Natural killer cell treated with Interleukin-12 subunit alpha and Interleukin-12 subunit beta and Interleukin-15 and Interleukin-18, amount 100 ng/mL, for 72 hours (primary cell): ENCODE measurements at regions not wholly inside any gene's neighbourhood (a gene's known extent, or its start where the extent isn't known, plus 50 kb on each side); places are given as distances from the start of the nearest gene placed in this dataset.
"Not testable (repeated sequence)": the region's sequence is repeated elsewhere in the genome, so short reads cannot be mapped to it uniquely, and the experiment has no call there.

Source experiments
- ATAC-seq, 2 donors: fragments of 150-1000 bp; cut with Tn5 transposase in 1 of 2; sonication (Bioruptor Pico), chemical (Tn5 transposase) in 1 of 2; 2 replicates each; pipeline ENCODE4 v1.10.0; 2021
- DNase-seq: peaks from one replicate; pipeline ENCODE4 v3.0.0; 2022; ENCODE audit warnings: low spot score
- H3K27ac Mint-ChIP-seq, 2 donors: 1 replicate in 1 of 2; 2 replicates in 1 of 2; pipeline ENCODE4 v1.8.0; 2022; ENCODE audit warnings: mixed read lengths in 2 of 2, mild to moderate bottlenecking in 1 of 2, moderate library complexity in 1 of 2
- H3K27me3 Mint-ChIP-seq, 2 donors: 1 replicate in 1 of 2; 2 replicates in 1 of 2; pipeline ENCODE4 v1.8.0; 2022; ENCODE audit warnings: mixed read lengths in 2 of 2
- H3K36me3 Mint-ChIP-seq: one replicate; pipeline ENCODE4 v1.8.0; 2022; ENCODE audit warnings: mixed read lengths
- H3K4me1 Mint-ChIP-seq, 2 donors: 1 replicate in 1 of 2; 2 replicates in 1 of 2; pipeline ENCODE4 v1.8.0; 2022; ENCODE audit warnings: low read depth in 2 of 2, mixed read lengths in 2 of 2, mild to moderate bottlenecking in 1 of 2
- H3K4me3 Mint-ChIP-seq: one replicate; pipeline ENCODE4 v1.8.0; 2022; ENCODE audit warnings: mixed read lengths
- H3K9me3 Mint-ChIP-seq: 2 replicates; pipeline ENCODE4 v1.8.0; 2022; ENCODE audit warnings: mixed read lengths

DNA sequence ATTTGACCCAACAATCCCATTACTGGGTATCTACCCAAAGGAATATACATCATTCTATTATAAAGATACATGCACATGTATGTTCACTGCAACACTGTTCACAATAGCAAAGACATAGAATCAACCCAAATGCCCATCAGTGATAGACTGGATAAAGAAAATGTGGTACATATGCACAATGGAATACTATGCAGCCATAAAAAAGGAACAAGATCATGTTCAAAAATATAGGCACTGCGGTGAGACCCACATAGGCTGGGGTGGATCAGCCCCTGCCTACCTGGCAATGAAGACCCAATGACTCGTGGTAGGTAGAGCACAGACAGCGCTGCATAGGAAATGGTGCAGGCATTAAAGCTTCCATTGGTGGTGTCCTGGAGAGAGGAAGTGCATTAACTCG, 88.6 kb upstream of the NFIL3 start:
- H3K9me3 Mint-ChIP-seq, H3K27ac Mint-ChIP-seq, DNase-seq, H3K36me3 Mint-ChIP-seq, H3K4me3 Mint-ChIP-seq, ATAC-seq: not testable (repeated sequence)
- H3K27me3 Mint-ChIP-seq, result peaks cover 9 to 11% of the 10 kb centered on the region in 2 donors
- H3K4me1 Mint-ChIP-seq, result peaks cover 0 to 12% of the 10 kb centered on the region in 2 donors

GRCh38 chr9:91503673-91504081, 80.0 kb upstream of the NFIL3 start:
- Mint-ChIP-seq H3K27ac (no peak overlapping the region), H3K27me3 (peaks cover 0 to 10% of the 10 kb centered on the region in 2 donors), H3K4me3 (no peak overlapping the region), H3K4me1 (peaks cover 4 to 6% of the 10 kb centered on the region in 2 donors), H3K36me3 (no peaks in the 10 kb centered on the region), H3K9me3 (no peaks in the 10 kb centered on the region)
- peak in 1 of 2 donors; percentile 44 for ATAC-seq
- no peak for DNase-seq

GRCh38 chr9:91502913-91503672, 79.5 kb upstream of the NFIL3 start:
- no peaks in the 10 kb centered on the region for H3K9me3 Mint-ChIP-seq
- no peak overlapping the region for H3K4me3 Mint-ChIP-seq
- H3K27ac Mint-ChIP-seq, result no peak overlapping the region
- ATAC-seq, result no peak
- H3K27me3 Mint-ChIP-seq, result peaks cover 0 to 10% of the 10 kb centered on the region in 2 donors
- peaks cover 4 to 6% of the 10 kb centered on the region in 2 donors for H3K4me1 Mint-ChIP-seq
- DNase-seq, result no peak
- no peaks in the 10 kb centered on the region for H3K36me3 Mint-ChIP-seq

DNA sequence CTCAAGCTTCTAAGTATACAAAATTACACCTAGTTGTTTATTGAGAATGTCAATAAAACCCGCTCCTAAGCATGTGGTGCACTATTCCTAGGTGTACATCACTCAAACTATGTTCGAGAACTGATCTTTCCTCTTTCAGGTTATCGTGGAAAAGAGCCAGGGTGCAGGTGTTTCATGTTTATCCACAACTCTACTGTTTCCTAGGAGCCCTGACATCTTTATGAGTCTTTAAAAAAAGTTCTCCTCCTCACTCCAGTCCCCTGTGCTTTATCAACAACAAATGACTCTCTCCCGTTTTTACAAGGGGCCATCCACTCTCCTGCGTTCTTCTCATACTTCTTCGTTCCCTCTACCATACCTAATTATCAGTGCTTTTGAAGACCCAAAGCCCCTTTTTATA, 78.8 kb upstream of the NFIL3 start:
- no peak for DNase-seq
- ATAC-seq, result no peak
- Mint-ChIP-seq H3K27ac (no peak overlapping the region), H3K9me3 (no peaks in the 10 kb centered on the region), H3K27me3 (peaks cover 0 to 10% of the 10 kb centered on the region in 2 donors), H3K4me1 (peaks cover 4 to 6% of the 10 kb centered on the region in 2 donors), H3K4me3 (no peak overlapping the region), H3K36me3 (no peaks in the 10 kb centered on the region)

- H3K36me3 Mint-ChIP-seq, result no peaks in the 10 kb centered on the region
- ATAC-seq (peak; percentile 79 to 91), DNase-seq (no peak)
- peaks cover 4 to 6% of the 10 kb centered on the region in 2 donors for H3K4me1 Mint-ChIP-seq
- H3K27me3 Mint-ChIP-seq, result peaks cover 0 to 6% of the 10 kb centered on the region in 2 donors
- peak overlapping the region; percentile 50 for H3K4me3 Mint-ChIP-seq
- H3K27ac Mint-ChIP-seq, result no peak overlapping the region
- no peaks in the 10 kb centered on the region for H3K9me3 Mint-ChIP-seq
Observed at GRCh38 chr9:91500509-91501014, 76.9 kb upstream of the NFIL3 start.

- no peak overlapping the region for H3K27ac Mint-ChIP-seq
- peaks cover 3 to 4% of the 10 kb centered on the region in 2 donors for H3K4me1 Mint-ChIP-seq
- no peaks in the 10 kb centered on the region for H3K9me3 Mint-ChIP-seq
- H3K4me3 Mint-ChIP-seq, result no peak overlapping the region
- DNase-seq (no peak), ATAC-seq (no peak)
- H3K27me3 Mint-ChIP-seq, result peaks cover 3 to 4% of the 10 kb centered on the region in 2 donors
- H3K36me3 Mint-ChIP-seq, result peaks cover 4% of the 10 kb centered on the region
Observed at GRCh38 chr9:91496351-91496750, 72.7 kb upstream of the NFIL3 start.

- no peak for ATAC-seq
- peaks cover 3 to 4% of the 10 kb centered on the region in 2 donors for H3K27me3 Mint-ChIP-seq
- H3K36me3 Mint-ChIP-seq, result peaks cover 4% of the 10 kb centered on the region
- peaks cover 3 to 4% of the 10 kb centered on the region in 2 donors for H3K4me1 Mint-ChIP-seq
- no peaks in the 10 kb centered on the region for H3K9me3 Mint-ChIP-seq
- H3K27ac Mint-ChIP-seq, result no peak overlapping the region
- H3K4me3 Mint-ChIP-seq, result no peak overlapping the region
- no peak for DNase-seq
Observed at GRCh38 chr9:91495450-91495849, 71.8 kb upstream of the NFIL3 start.

DNA sequence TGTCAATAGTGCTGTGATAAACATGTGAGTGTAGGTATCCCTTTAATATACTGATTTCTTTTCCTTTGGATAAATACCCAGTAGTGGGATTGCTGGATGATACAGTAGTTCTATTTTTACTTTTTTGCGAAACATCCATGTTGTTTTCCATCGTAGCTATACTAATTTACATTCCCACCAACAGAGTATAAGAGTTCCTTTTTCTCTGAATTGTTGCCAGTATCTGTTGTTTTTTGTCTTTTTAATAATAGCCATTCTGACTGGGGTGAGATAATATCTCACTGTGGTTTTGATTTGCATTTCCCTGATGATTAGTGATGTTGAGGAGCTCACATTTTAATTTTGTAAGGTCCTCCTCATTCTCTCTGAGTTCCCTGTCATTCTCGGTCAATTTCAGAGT, 71.1 kb upstream of the NFIL3 start:
- H3K4me3 Mint-ChIP-seq, result no peak overlapping the region
- peaks cover 4% of the 10 kb centered on the region for H3K36me3 Mint-ChIP-seq
- peaks cover 6% of the 10 kb centered on the region in 2 donors for H3K4me1 Mint-ChIP-seq
- ATAC-seq (no peak), DNase-seq (no peak)
- H3K27ac Mint-ChIP-seq, result no peak overlapping the region
- no peaks in the 10 kb centered on the region for H3K9me3 Mint-ChIP-seq
- H3K27me3 Mint-ChIP-seq, result peaks cover 3 to 4% of the 10 kb centered on the region in 2 donors

GRCh38 chr9:91492237-91492636, 68.6 kb upstream of the NFIL3 start:
- Mint-ChIP-seq H3K4me1 (peaks cover 11 to 12% of the 10 kb centered on the region in 2 donors), H3K27me3 (peaks cover 3 to 11% of the 10 kb centered on the region in 2 donors), H3K4me3 (no peak overlapping the region), H3K36me3 (peaks cover 4% of the 10 kb centered on the region), H3K9me3 (no peaks in the 10 kb centered on the region), H3K27ac (no peak overlapping the region)
- no peak for ATAC-seq
- DNase-seq, result no peak

DNA sequence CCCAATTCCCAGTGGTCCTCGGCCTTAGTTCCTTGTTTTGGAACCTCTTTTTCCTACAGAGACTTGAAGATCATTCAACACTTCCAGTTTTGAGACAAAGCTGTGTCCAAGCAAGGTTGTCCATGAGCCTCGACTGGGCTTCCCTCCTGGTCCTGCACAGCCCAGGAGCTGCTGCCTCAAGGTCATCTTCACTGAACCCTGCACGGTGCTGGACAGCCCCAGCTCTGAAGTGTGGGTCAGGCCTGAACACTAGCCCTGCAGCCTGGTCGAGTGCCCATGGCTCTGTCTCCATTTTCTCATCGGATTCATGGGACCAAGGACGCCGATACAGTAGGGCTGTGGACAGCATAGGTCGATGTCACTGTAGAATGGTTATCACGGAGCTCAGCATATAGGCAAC, 68.0 kb upstream of the NFIL3 start:
- Mint-ChIP-seq H3K9me3 (no peaks in the 10 kb centered on the region), H3K36me3 (peaks cover 4% of the 10 kb centered on the region), H3K27ac (no peak overlapping the region), H3K4me3 (no peak overlapping the region), H3K27me3 (peaks cover 3 to 11% of the 10 kb centered on the region in 2 donors), H3K4me1 (peaks cover 11 to 12% of the 10 kb centered on the region in 2 donors)
- DNase-seq, result no peak
- no peak for ATAC-seq

DNA sequence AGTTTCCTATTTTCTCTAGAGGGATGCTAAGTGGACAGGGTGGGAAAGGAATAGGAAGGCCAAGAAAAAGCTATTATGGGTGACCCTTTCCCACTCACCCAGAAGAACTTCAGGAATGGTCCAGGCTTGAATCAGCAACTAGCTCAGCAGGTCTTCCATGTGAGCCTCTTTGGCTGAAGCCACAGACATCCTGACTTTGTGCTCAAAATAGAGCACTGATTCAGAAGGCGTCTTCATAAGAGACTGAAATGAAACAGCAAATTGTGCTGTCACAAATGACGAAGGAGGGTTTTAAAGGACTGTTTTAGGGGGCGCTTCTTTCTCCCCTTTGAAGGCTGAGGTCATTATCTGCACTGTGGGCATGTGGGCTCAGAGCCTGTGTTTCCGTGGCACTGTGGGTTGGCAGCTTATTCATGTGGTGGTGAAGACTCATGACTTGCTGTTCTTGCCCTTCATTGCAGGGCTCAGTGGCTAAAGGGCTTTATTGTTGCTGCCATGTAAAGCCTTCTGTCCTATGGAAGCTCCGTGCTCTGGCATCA, 65.8 kb upstream of the NFIL3 start:
- Mint-ChIP-seq H3K4me3 (no peak overlapping the region), H3K27ac (no peak overlapping the region), H3K9me3 (no peaks in the 10 kb centered on the region), H3K27me3 (peaks cover 5 to 12% of the 10 kb centered on the region in 2 donors), H3K4me1 (peaks cover 11 to 12% of the 10 kb centered on the region in 2 donors), H3K36me3 (peaks cover 2% of the 10 kb centered on the region)
- ATAC-seq (peak; percentile 66 to 76), DNase-seq (no peak)

DNA sequence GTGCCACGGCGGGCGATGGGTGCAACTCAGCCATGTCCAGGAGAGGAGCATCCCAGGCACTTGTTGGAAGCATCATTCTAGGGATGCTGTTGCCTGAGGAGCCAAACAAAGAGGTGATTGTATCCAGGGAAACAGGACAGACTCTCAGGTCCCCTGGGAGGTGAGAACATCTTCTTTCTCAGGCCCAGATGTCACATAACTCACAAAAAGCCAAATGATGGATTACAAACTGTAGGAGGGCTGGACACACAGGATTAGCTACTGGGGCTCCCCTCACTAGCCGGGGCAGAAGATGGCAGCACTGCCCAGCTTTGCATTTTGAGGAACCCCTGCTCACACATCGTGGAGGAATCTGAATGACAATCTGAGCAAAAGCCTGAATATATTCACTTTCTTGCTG, 64.7 kb upstream of the NFIL3 start:
- Mint-ChIP-seq H3K27ac (no peak overlapping the region), H3K4me1 (peaks cover 11 to 12% of the 10 kb centered on the region in 2 donors), H3K4me3 (no peak overlapping the region), H3K36me3 (no peaks in the 10 kb centered on the region), H3K27me3 (peaks cover 5 to 13% of the 10 kb centered on the region in 2 donors), H3K9me3 (no peaks in the 10 kb centered on the region)
- DNase-seq (no peak), ATAC-seq (no peak)

GRCh38 chr9:91486699-91487497, 63.3 kb upstream of the NFIL3 start:
- DNase-seq (no peak), ATAC-seq (peak in 1 of 2 donors; percentile 55)
- no peak overlapping the region for H3K4me3 Mint-ChIP-seq
- peaks cover 11 to 12% of the 10 kb centered on the region in 2 donors for H3K4me1 Mint-ChIP-seq
- no peak overlapping the region for H3K27ac Mint-ChIP-seq
- H3K27me3 Mint-ChIP-seq, result peaks cover 5 to 13% of the 10 kb centered on the region in 2 donors
- no peaks in the 10 kb centered on the region for H3K9me3 Mint-ChIP-seq
- H3K36me3 Mint-ChIP-seq, result no peaks in the 10 kb centered on the region
